Esophagus squamous epithelium (tissue), 4 donors: ENCODE measurements at regions not wholly inside any gene's neighbourhood (a gene's known extent, or its start where the extent isn't known, plus 50 kb on each side); places are given as distances from the start of the nearest gene placed in this dataset.

Experiments
- POLR2A ChIP-seq, 4 donors: fragments of 450-650 bp; IDR thresholded peaks; one replicate each; pipeline ENCODE4 v1.6.1; 2017; ENCODE audit warnings: antibody characterized with exemption in 4 of 4, mild to moderate bottlenecking in 4 of 4, moderate library complexity in 3 of 4
- TF ChIP-seq, protein P1 (sequence below), 6 experiments: fragments of 450-650 bp in 4 of 6; fragments of 200-600 bp in 2 of 6; sonication (generic) in 2 of 6; IDR thresholded peaks; one replicate each; pipeline ENCODE4 v1.5.1; 2016 to 2019; ENCODE audit warnings: antibody characterized with exemption in 6 of 6, mild to moderate bottlenecking in 4 of 6, moderate library complexity in 4 of 6

DNA sequence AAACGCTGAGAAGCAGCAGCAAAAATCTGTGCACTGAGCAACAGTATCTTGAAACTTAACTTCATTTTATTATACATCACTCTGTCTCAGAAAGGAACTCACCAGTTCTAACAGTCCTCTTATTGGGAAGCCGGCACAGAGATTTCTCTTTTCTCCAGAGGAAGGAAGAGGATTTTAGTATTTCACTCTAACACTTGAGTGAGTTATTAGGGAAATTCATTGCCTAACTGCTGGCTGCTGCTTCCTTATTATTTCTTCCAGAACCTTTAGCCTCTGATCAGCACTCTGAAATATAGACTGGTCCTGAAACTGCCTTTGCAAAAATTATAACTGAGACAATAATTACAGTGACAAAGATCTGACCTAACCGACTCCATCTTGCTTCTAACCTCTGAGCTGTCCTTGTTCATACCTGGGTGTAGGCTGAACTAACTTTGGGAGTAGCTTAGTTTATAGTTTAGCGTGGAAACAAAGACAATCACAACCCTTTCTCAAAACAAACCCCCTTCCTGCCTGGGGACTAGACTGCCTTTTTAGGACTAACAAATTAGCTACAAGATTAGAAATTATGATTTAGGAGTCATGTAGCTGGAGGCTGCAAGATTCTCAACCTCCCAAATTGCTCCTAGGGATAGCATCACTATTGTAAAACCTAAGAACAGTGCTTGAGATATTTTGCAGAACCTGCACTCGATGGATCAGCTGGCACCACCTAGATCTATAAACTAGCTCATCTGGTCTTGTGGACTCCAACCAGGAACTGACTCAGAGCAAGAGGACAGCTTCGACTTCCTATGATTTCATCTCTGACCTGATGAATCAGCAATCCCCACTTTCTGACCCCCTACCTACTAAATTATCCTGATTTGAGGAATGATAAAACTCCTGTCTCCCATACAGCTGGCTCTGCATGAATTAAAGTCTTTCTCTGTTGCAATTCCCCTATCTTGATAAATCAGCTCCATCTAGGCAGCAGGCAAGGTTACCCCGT, 117.5 kb downstream of the DYRK2 start:
- TF ChIP-seq, protein P1, sequence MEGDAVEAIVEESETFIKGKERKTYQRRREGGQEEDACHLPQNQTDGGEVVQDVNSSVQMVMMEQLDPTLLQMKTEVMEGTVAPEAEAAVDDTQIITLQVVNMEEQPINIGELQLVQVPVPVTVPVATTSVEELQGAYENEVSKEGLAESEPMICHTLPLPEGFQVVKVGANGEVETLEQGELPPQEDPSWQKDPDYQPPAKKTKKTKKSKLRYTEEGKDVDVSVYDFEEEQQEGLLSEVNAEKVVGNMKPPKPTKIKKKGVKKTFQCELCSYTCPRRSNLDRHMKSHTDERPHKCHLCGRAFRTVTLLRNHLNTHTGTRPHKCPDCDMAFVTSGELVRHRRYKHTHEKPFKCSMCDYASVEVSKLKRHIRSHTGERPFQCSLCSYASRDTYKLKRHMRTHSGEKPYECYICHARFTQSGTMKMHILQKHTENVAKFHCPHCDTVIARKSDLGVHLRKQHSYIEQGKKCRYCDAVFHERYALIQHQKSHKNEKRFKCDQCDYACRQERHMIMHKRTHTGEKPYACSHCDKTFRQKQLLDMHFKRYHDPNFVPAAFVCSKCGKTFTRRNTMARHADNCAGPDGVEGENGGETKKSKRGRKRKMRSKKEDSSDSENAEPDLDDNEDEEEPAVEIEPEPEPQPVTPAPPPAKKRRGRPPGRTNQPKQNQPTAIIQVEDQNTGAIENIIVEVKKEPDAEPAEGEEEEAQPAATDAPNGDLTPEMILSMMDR (IDR thresholded peaks at IDR 0.05): no peak
- TF ChIP-seq POLR2A (IDR thresholded peaks at IDR 0.05): no peak
